ENCODE measurements at regions not wholly inside any gene's neighbourhood (a gene's known extent, or its start where the extent isn't known, plus 50 kb on each side); places are given as distances from the start of the nearest gene placed in this dataset.

- no peak for TF ChIP-seq CTCF (IDR thresholded peaks at IDR 0.05)
- TF ChIP-seq POLR2A (IDR thresholded peaks at IDR 0.05): no peak
Observed at GRCh38 chr12:28946361-28946760, 202.7 kb upstream of the FAR2 start.
